Esophagus squamous epithelium (tissue), 4 donors: ENCODE measurements at regions not wholly inside any gene's neighbourhood (a gene's known extent, or its start where the extent isn't known, plus 50 kb on each side); places are given as distances from the start of the nearest gene placed in this dataset.

Source experiments
- POLR2A ChIP-seq, 4 donors: fragments of 450-650 bp; IDR thresholded peaks; one replicate each; pipeline ENCODE4 v1.6.1; 2017; ENCODE audit warnings: antibody characterized with exemption in 4 of 4, mild to moderate bottlenecking in 4 of 4, moderate library complexity in 3 of 4
- TF ChIP-seq, protein P1 (sequence below), 6 experiments: fragments of 450-650 bp in 4 of 6; fragments of 200-600 bp in 2 of 6; sonication (generic) in 2 of 6; IDR thresholded peaks; one replicate each; pipeline ENCODE4 v1.5.1; 2016 to 2019; ENCODE audit warnings: antibody characterized with exemption in 6 of 6, mild to moderate bottlenecking in 4 of 6, moderate library complexity in 4 of 6

DNA sequence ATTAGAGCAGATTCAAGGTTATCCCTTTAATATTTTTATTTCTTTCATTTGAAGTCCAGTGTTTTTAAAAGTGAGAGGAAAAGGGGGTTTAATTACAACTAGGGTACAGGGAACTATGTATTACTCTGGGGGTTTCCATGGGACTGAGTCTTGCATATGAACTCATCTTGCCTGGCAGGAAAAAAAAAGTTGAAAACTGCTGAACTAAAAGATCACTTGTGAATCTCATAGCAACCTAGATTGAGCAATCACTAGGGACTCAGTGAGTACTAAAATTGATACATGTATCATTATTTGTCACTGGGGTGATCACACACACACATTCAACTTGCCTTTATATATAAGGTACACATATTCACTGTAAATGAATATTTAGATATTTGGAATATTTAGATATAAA, 180.7 kb upstream of the SFRP2 start:
- TF ChIP-seq POLR2A (IDR thresholded peaks at IDR 0.05) = no peak
- TF ChIP-seq, protein P1, sequence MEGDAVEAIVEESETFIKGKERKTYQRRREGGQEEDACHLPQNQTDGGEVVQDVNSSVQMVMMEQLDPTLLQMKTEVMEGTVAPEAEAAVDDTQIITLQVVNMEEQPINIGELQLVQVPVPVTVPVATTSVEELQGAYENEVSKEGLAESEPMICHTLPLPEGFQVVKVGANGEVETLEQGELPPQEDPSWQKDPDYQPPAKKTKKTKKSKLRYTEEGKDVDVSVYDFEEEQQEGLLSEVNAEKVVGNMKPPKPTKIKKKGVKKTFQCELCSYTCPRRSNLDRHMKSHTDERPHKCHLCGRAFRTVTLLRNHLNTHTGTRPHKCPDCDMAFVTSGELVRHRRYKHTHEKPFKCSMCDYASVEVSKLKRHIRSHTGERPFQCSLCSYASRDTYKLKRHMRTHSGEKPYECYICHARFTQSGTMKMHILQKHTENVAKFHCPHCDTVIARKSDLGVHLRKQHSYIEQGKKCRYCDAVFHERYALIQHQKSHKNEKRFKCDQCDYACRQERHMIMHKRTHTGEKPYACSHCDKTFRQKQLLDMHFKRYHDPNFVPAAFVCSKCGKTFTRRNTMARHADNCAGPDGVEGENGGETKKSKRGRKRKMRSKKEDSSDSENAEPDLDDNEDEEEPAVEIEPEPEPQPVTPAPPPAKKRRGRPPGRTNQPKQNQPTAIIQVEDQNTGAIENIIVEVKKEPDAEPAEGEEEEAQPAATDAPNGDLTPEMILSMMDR (IDR thresholded peaks at IDR 0.05) = no peak
